Smooth muscle cell (in vitro differentiated cells): ENCODE measurements at regions not wholly inside any gene's neighbourhood (a gene's known extent, or its start where the extent isn't known, plus 50 kb on each side); places are given as distances from the start of the nearest gene placed in this dataset.

Experiments
- DNase-seq: peaks from one replicate; lab custom pipeline; 2025; ENCODE audit not compliant: unreplicated experiment; lab: John Stamatoyannopoulos, UW
- H2AFZ ChIP-seq: fragments of 200-600 bp; sonication (generic); 2 replicates; pipeline ENCODE4 v1.6.0; 2016; ENCODE audit warnings: antibody characterized with exemption, low read depth, mild to moderate bottlenecking
- H3F3A ChIP-seq: fragments of 200-600 bp; sonication (generic); 2 replicates; pipeline ENCODE4 v1.6.0; 2017; ENCODE audit warnings: antibody characterized with exemption, low read depth
- H3K27ac ChIP-seq: fragments of 200-600 bp; sonication (generic); 2 replicates; pipeline ENCODE4 v1.5.1; 2016; ENCODE audit warnings: low read depth, mild to moderate bottlenecking
- H3K27me3 ChIP-seq: fragments of 200-600 bp; sonication (generic); 2 replicates; pipeline ENCODE4 v1.6.1; 2016; ENCODE audit warnings: low read depth, mild to moderate bottlenecking
- H3K36me3 ChIP-seq: fragments of 200-600 bp; sonication (generic); 2 replicates; pipeline ENCODE4 v1.5.1; 2016; ENCODE audit warnings: low read depth
- H3K4me1 ChIP-seq: fragments of 200-600 bp; sonication (generic); 2 replicates; pipeline ENCODE4 v1.5.1; 2016; ENCODE audit warnings: low read depth
- H3K4me2 ChIP-seq: fragments of 200-600 bp; sonication (generic); 2 replicates; pipeline ENCODE4 v1.6.0; 2016; ENCODE audit warnings: mild to moderate bottlenecking
- H3K4me3 ChIP-seq: fragments of 200-600 bp; sonication (generic); 2 replicates; pipeline ENCODE4 v1.5.1; 2016; ENCODE audit warnings: mild to moderate bottlenecking
- H3K79me2 ChIP-seq: fragments of 200-600 bp; sonication (generic); 2 replicates; pipeline ENCODE4 v1.6.0; 2016; ENCODE audit warnings: low read depth, mild to moderate bottlenecking
- H3K9ac ChIP-seq: fragments of 200-600 bp; sonication (generic); 2 replicates; pipeline ENCODE4 v1.6.0; 2016; ENCODE audit warnings: low read depth
- H3K9me3 ChIP-seq: fragments of 200-600 bp; sonication (generic); replicated peaks from 2 replicates; pipeline ENCODE4 v1.5.1; 2016; ENCODE audit warnings: low read depth
- H4K20me1 ChIP-seq: fragments of 200-600 bp; sonication (generic); 2 replicates; pipeline ENCODE4 v1.6.0; 2016; ENCODE audit warnings: low read depth
- CTCF ChIP-seq: fragments of 200-600 bp; sonication (generic); IDR thresholded peaks from 2 replicates; pipeline ENCODE4 v1.5.1; 2017; ENCODE audit warnings: borderline replicate concordance, mild to moderate bottlenecking, antibody characterized with exemption; ENCODE audit not compliant: insufficient read depth, poor library complexity, severe bottlenecking
- WGBS: methylation state at CpG from one replicate; pipeline ENCODE4 v1.1.7; 2016; ENCODE audit warnings: low lambda C conversion rate; 5-methylcytosine and 5-hydroxymethylcytosine counted together

- 18% methylated on average over 1 of the region's 1 CpG for WGBS
- Histone ChIP-seq H4K20me1 (no peaks in the 10 kb centered on the region), H3K36me3 (no peaks in the 10 kb centered on the region), H3F3A (no peaks in the 10 kb centered on the region), H3K27ac (no peak overlapping the region), H3K4me3 (no peak overlapping the region), H3K9me3 (no peaks in the 10 kb centered on the region), H3K9ac (no peak overlapping the region), H3K27me3 (no peaks in the 10 kb centered on the region), H3K4me1 (no peaks in the 10 kb centered on the region), H3K79me2 (no peaks in the 10 kb centered on the region), H2AFZ (peak overlapping the region; percentile 19), H3K4me2 (no peak overlapping the region)
- DNase-seq: no peak
- no peak for TF ChIP-seq CTCF
Measured at GRCh38 chr4:175447016-175447415, 365.0 kb downstream of the GPM6A start.

GRCh38 chr4:175450446-175450845 is 361.6 kb downstream of the GPM6A start:
- Histone ChIP-seq H3K4me2 (no peak overlapping the region), H3K79me2 (no peaks in the 10 kb centered on the region), H3K27ac (no peak overlapping the region), H2AFZ (no peak overlapping the region), H4K20me1 (no peaks in the 10 kb centered on the region), H3K27me3 (no peaks in the 10 kb centered on the region), H3K4me1 (no peaks in the 10 kb centered on the region), H3K9ac (no peak overlapping the region), H3K4me3 (no peak overlapping the region), H3K36me3 (no peaks in the 10 kb centered on the region), H3F3A (no peaks in the 10 kb centered on the region), H3K9me3 (no peaks in the 10 kb centered on the region)
- no peak for DNase-seq
- TF ChIP-seq CTCF: no peak

- Histone ChIP-seq H3K36me3 (no peaks in the 10 kb centered on the region), H3K79me2 (no peaks in the 10 kb centered on the region), H3K4me1 (no peaks in the 10 kb centered on the region), H3K27ac (no peak overlapping the region), H3F3A (no peaks in the 10 kb centered on the region), H3K9me3 (no peaks in the 10 kb centered on the region), H3K27me3 (no peaks in the 10 kb centered on the region), H2AFZ (no peak overlapping the region), H4K20me1 (no peaks in the 10 kb centered on the region), H3K4me3 (no peak overlapping the region), H3K9ac (no peak overlapping the region), H3K4me2 (no peak overlapping the region)
- TF ChIP-seq CTCF: no peak
- no peak for DNase-seq
- WGBS: 79% methylated on average over 8 of the region's 8 CpGs
Measured at GRCh38 chr4:175451238-175451965, 360.7 kb downstream of the GPM6A start.

GRCh38 chr4:175453456-175453855 is 358.6 kb downstream of the GPM6A start:
- H3K79me2 ChIP-seq: no peaks in the 10 kb centered on the region
- TF ChIP-seq CTCF: no peak
- H3K9ac ChIP-seq: no peak overlapping the region
- no peak for DNase-seq
- H3K27ac ChIP-seq: no peak overlapping the region
- no peaks in the 10 kb centered on the region for H3K4me1 ChIP-seq
- no peaks in the 10 kb centered on the region for H4K20me1 ChIP-seq
- H3K36me3 ChIP-seq: no peaks in the 10 kb centered on the region
- no peak overlapping the region for H3K4me2 ChIP-seq
- H3K27me3 ChIP-seq: no peaks in the 10 kb centered on the region
- no peak overlapping the region for H2AFZ ChIP-seq
- WGBS: 77% methylated on average over 2 of the region's 2 CpGs
- H3K9me3 ChIP-seq: no peaks in the 10 kb centered on the region
- H3K4me3 ChIP-seq: no peak overlapping the region
- H3F3A ChIP-seq: no peaks in the 10 kb centered on the region
